ENCODE measurements at regions not wholly inside any gene's neighbourhood (a gene's known extent, or its start where the extent isn't known, plus 50 kb on each side); places are given as distances from the start of the nearest gene placed in this dataset.

- TF ChIP-seq, protein P1, sequence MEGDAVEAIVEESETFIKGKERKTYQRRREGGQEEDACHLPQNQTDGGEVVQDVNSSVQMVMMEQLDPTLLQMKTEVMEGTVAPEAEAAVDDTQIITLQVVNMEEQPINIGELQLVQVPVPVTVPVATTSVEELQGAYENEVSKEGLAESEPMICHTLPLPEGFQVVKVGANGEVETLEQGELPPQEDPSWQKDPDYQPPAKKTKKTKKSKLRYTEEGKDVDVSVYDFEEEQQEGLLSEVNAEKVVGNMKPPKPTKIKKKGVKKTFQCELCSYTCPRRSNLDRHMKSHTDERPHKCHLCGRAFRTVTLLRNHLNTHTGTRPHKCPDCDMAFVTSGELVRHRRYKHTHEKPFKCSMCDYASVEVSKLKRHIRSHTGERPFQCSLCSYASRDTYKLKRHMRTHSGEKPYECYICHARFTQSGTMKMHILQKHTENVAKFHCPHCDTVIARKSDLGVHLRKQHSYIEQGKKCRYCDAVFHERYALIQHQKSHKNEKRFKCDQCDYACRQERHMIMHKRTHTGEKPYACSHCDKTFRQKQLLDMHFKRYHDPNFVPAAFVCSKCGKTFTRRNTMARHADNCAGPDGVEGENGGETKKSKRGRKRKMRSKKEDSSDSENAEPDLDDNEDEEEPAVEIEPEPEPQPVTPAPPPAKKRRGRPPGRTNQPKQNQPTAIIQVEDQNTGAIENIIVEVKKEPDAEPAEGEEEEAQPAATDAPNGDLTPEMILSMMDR (IDR thresholded peaks at IDR 0.05), result no peak
- H3K4me3 ChIP-seq, result no peak overlapping the region
- H3K27me3 ChIP-seq, result no peaks in the 10 kb centered on the region
- H3K36me3 ChIP-seq, result no peaks in the 10 kb centered on the region
- intact Hi-C loops (cut with DNase I), result no loop called here
- H3K9me3 ChIP-seq, result peaks cover 0 to 13% of the 10 kb centered on the region in 2 donors
- H3K27ac ChIP-seq, result no peak overlapping the region
- ATAC-seq (no peak), DNase-seq (peak in 1 of 4 donors; percentile 1)
- H3K4me1 ChIP-seq, result no peaks in the 10 kb centered on the region
Measured at GRCh38 chr13:100872761-100873160, 198.2 kb upstream of the TMTC4 start.

- intact Hi-C loops (cut with DNase I), result no loop called here
- TF ChIP-seq, protein P1 (IDR thresholded peaks at IDR 0.05), result no peak
Measured at GRCh38 chr13:100870898-100871297, 196.3 kb upstream of the TMTC4 start.

DNA sequence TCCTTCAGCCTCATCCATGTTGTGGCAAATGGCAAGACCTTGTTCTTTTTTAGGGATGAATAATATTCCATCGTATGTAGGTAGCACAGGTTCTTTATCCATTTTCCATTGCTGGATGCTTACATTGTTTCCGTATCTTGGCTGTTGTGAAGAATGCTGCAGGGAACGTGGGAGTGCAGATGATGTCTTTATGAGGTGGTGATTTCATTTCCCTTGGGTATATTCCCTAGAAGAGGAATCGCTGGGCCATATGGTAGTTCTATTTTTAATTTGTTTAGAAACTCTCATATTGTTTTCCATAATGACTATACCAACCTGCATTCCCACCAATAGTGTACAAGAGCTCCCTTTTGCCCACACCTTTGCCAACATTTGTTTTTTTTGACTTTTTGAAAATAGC, 186.3 kb upstream of the TMTC4 start:
- DNase-seq, result no peak

More at GRCh38 chr13:100870898-100871297, 196.3 kb upstream of the TMTC4 start:
- Histone ChIP-seq H3K9me3 (peaks cover 0 to 21% of the 10 kb centered on the region in 2 donors), H3K36me3 (no peaks in the 10 kb centered on the region), H3K4me3 (no peak overlapping the region), H3K27me3 (no peaks in the 10 kb centered on the region), H3K27ac (no peak overlapping the region), H3K4me1 (no peaks in the 10 kb centered on the region)
- ATAC-seq, result no peak
- no peak for DNase-seq

DNA sequence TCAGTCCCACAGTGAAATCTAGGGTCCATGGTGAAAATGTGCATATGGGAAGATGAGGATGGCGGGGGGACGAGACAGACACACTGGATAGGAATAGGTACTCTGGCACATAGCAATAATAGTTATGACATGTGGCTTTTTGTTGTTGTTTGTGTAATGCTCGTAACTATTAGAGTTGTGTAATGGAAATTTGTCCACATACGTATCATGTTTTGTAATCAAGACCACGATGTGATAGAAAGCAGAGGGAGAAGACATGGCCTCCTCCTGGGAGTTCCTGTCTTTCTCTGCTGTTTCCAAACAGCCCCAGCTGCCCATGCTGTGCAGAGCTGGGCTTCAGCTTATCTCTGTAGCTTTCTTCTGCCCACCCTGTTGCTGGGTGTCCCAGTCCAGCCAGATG, 185.3 kb upstream of the TMTC4 start:
- DNase-seq, result no peak
- TF ChIP-seq, protein P1 (IDR thresholded peaks at IDR 0.05), result no peak
- no peaks in the 10 kb centered on the region for H3K4me1 ChIP-seq
- ATAC-seq, result no peak
- no peaks in the 10 kb centered on the region for H3K27me3 ChIP-seq
- no peak overlapping the region for H3K4me3 ChIP-seq
- peaks cover 0 to 3% of the 10 kb centered on the region in 2 donors for H3K9me3 ChIP-seq
- intact Hi-C loops (cut with DNase I), result no loop called here
- H3K27ac ChIP-seq, result no peak overlapping the region
- no peaks in the 10 kb centered on the region for H3K36me3 ChIP-seq

More for the DNA sequence above, 186.3 kb upstream of the TMTC4 start:
- TF ChIP-seq, protein P1 (IDR thresholded peaks at IDR 0.05), result no peak
- Histone ChIP-seq H3K27me3 (no peaks in the 10 kb centered on the region), H3K4me3 (no peak overlapping the region), H3K27ac (no peak overlapping the region), H3K9me3 (peaks cover 0 to 3% of the 10 kb centered on the region in 2 donors), H3K36me3 (no peaks in the 10 kb centered on the region), H3K4me1 (no peaks in the 10 kb centered on the region)
- no peak for ATAC-seq
- intact Hi-C loops (cut with DNase I), result no loop called here

- intact Hi-C loops (cut with DNase I), result no loop called here
- H3K27ac ChIP-seq, result no peak overlapping the region
- ATAC-seq, result no peak
Measured at GRCh38 chr13:100855151-100855550, 180.6 kb upstream of the TMTC4 start.

More at GRCh38 chr13:100855151-100855550, 180.6 kb upstream of the TMTC4 start:
- Histone ChIP-seq H3K4me3 (no peak overlapping the region), H3K4me1 (no peaks in the 10 kb centered on the region), H3K27me3 (no peaks in the 10 kb centered on the region), H3K9me3 (no peaks in the 10 kb centered on the region), H3K36me3 (no peaks in the 10 kb centered on the region)
- TF ChIP-seq, protein P1 (IDR thresholded peaks at IDR 0.05), result no peak
- DNase-seq, result no peak

All from left lung (tissue), 4 donors.